HG03280 (cell line): ENCODE measurements at regions not wholly inside any gene's neighbourhood (a gene's known extent, or its start where the extent isn't known, plus 50 kb on each side); places are given as distances from the start of the nearest gene placed in this dataset.
"Not testable (repeated sequence)": the region's sequence is repeated elsewhere in the genome, so short reads cannot be mapped to it uniquely, and the experiment has no call there.

ENCODE experiments used
- ATAC-seq: cut with Tn5 transposase; IDR thresholded peaks from one replicate; pipeline ENCODE4 v1.9.1; 2021; ENCODE audit warnings: mild to moderate bottlenecking, moderate library complexity; ENCODE audit not compliant: unreplicated experiment

- not testable (repeated sequence) for ATAC-seq
These were observed 178.7 kb upstream of the ROPN1B start for GRCh38 chr3:125790312-125790711.

- not testable (repeated sequence) for ATAC-seq
These were observed 178.0 kb upstream of the ROPN1B start for GRCh38 chr3:125791021-125791420.

DNA sequence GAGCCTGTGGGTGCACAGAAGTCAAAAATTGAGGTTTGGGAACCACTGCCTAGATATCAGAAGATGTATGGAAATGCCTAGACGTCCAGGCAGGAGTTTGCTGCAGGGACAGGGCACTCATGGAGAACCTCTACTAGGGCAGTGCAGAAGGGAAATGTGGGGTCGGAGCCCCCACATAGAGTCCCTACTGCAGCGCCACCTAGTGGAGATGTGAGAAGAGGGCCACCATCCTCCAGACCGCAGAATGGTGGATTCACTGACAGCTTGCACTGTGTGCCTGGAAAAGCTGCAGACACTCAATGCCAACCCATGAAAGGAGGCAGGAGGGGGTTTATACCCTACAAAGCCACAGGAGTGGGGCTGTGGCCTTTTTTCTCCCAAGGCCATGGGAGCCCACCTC, 159.0 kb upstream of the ROPN1B start:
- ATAC-seq, result not testable (repeated sequence)

- not testable (repeated sequence) for ATAC-seq
These were observed 146.8 kb upstream of the ROPN1B start for GRCh38 chr3:125822175-125822574.

DNA sequence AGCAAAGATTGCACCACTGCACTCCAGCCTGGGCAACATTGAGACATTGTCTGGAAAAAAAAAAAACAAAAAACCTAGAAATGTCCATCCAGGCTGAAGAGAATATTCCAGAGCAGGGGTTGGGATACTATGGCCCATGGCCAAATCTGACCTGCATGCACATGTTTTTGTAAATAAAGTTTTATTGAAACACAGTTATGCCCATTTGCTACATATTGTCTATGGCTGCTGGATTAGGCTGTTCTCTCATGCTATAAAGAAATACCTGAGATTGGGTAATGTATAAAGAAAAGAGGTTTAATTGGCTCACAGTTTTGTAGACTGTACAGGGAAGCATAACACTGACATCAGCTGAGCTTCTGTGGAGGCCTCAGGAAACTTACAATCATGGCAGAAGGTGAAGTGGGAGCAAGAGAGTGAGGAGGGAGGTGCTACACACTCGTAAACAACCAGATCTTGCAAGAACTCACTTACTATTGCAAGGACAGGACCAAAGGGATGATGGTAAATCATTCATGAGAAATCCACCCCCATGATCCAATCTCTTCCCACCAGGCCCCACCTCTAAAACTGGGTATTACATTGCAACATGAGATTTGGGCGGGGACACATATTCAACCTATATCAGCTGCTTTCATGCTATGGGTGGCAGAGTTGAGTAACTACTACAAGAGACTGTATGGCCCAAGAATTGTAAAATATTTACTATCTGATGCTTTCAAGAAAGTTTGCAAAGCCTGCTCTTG, 137.8 kb upstream of the ROPN1B start:
- not testable (repeated sequence) for ATAC-seq

- ATAC-seq, result not testable (repeated sequence)
These were observed 133.4 kb upstream of the ROPN1B start for GRCh38 chr3:125835562-125835961.

GRCh38 chr3:125836011-125836551, 132.9 kb upstream of the ROPN1B start:
- ATAC-seq, result not testable (repeated sequence)

DNA sequence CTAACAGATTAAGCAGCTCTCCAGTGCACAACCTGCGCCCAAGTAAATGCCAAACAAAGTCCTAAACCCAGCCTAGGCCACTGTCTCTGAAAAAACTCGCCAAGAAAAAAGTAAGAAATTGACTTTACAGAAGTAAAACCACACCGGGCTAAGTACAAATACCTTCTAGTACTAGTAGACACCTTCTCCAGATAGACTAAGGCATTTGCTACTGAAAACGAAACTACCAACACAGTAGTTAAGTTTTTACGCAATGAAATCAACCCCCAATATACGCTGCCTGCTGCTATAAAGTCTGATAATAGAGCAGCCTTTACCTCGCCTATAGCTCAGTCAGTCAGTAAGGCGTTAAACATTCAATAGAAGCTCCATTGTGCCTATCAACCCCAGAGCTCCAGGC, 132.2 kb upstream of the ROPN1B start:
- not testable (repeated sequence) for ATAC-seq

GRCh38 chr3:125838857-125839256, 130.1 kb upstream of the ROPN1B start:
- ATAC-seq, result not testable (repeated sequence)

DNA sequence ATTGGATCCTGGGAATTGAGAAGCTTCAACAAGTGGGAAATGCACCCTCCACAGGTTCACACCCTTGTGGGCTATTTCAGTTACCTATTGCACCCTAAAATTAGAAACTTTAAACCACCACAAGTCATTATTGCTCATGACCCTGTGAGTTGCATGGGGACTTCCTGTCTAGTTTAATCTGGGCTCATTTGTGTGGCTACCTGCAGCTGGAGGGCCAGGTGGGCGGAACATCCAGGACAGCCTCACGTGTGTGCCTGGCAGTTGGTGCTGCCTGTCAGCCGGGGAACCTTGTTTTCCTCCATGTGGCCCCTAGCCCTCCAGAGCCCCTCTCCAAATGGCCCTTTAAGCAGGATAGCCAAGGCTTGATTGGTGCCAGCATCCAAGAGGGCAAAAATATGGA, 128.5 kb upstream of the ROPN1B start:
- not testable (repeated sequence) for ATAC-seq

GRCh38 chr3:125847966-125848365, 121.0 kb upstream of the ROPN1B start:
- not testable (repeated sequence) for ATAC-seq

DNA sequence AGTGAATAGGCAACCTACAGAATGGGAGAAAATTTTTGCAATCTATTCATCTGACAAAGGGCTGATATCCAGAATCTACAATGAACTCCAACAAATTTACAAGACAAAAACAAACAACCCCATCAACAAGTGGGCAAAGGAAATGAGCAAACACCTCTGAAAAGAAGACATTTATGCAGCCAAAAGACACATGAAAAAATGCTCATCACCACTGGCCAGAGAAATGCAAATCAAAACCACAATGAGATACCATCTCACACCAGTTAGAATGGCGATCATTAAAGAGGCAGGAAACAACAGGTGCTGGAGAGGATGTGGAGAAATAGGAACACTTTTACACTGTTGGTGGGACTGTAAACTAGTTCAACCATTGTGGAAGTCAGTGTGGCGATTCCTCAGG, 114.0 kb upstream of the ROPN1B start:
- not testable (repeated sequence) for ATAC-seq

DNA sequence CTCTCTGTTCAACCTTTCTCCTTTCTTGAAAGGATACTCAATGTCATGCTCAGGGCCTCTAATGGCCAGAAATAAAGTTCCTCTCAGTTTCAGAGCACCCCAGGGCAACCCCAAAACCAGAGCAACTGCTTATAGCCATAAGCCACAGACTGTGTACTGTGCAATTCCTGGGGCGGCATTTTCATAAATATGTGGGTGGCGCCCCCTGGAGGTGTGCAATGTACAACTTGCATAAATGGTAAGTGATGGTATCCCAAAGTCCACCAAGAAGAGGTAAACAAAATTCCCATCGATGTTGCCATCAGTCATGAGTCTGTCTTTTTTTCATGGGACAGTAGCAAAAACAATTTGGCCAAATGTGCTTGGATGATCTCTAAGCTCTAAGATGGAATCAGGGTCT, 108.4 kb upstream of the ROPN1B start:
- ATAC-seq, result not testable (repeated sequence)

DNA sequence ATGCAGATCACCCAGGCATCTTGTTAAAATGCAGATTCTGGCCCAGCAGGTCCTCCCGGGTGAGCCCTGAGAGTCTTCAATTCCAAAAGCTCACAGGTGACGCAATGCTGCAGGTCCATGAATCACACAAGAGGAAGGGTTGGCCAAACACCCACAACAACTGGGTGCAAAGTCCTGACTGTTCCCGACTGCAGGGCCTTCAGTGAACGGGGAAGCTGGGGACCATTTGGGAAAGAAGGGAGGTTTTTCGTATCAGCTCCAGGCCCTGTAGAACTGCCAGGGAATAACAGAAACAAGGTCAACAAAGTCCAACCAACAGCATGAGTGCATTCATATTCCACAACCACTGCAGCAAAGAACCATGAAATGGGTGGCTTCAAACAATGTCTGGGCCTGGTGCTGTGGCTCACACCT, 106.1 kb upstream of the ROPN1B start:
- not testable (repeated sequence) for ATAC-seq

DNA sequence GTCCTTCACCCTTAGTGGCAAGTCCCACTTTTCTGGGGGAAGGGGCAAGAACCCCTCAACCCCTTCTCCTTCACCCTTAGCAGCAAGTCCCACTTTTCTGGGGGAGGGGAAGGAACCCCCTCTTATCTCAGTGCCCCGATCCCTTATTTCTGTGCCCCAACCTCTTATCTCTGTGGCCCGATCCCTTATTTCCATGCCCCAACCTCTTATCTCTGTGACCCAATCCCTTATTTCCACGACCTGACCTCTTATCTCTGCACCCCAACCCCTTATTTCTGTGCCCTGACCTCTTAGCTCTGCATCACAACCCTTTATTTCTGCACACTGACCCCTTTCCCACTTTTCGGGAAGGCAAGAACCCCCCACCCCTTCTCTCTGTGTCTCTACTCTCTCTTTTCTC, 104.4 kb upstream of the ROPN1B start:
- not testable (repeated sequence) for ATAC-seq

- not testable (repeated sequence) for ATAC-seq
These were observed 83.0 kb upstream of the ROPN1B start for GRCh38 chr3:125886006-125886405.

- not testable (repeated sequence) for ATAC-seq
These were observed 69.8 kb upstream of the ROPN1B start for GRCh38 chr3:125899181-125899580.

DNA sequence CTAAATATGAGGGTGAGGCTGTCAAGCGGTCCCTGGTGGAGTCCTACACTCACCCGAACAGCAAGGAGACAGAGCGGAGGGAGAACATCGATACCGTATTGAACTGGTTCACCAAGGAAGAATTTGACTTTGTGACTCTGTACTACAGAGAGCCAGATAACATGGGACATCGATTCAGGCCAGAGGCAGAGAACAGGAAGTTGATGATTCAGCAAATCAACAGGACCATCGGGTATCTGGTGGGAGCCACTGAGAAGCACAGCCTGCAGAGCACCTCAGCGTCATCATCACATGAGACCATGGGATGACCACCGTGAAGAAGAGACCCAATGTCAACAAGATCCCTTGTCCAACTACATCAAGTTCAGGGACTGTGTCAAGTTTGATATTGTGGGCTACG, 67.5 kb upstream of the ROPN1B start:
- ATAC-seq, result not testable (repeated sequence)

DNA sequence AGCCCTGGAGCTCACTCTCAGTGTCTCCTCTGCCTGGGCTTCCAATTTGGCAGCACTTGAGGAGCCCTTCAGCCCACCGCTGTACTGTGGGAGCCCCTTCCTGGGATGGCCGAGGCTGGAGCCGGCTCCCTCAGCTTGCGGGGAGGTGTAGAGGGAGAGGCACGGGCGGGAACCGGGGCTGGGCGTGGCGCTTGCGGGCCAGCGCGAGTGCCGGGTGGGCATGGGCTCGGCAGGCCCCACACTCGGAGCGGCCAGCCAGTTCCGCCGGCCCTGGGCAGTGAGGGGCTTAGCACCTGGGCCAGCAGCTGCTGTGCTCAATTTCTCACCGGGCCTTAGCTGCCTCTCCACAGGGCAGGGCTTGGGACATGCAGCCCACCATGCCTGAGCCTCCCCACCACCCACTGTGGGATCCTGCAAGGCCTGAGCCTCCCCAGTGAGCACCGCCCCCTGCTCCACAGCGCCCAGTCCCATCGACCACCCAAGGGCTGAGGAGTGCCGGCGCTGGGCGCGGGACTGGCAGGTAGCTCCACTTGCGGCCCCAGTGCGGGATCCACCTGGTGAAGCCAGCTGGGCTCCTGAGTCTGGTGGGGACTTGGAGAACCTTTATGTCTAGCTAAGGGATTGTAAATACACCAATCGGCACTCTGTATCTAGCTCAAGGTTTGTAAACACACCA, 65.1 kb upstream of the ROPN1B start:
- not testable (repeated sequence) for ATAC-seq

DNA sequence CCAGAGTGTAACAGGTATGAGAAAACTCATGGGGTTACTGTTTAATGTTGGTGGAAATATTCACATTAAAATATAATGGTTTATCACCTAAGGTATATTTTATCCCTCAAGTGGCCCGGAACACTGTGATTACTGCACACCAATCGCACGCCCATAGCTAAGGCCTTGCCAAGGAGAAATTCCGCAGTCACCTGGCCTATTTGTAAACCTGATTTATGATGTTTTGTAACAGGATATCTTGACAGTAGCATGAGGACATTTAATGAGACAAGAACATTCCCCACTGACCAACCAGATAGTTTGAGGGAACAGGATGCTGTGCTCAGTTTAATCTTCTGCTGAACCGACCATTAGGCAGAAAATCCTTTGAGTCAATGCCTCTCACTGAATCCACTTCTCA, 61.7 kb upstream of the ROPN1B start:
- not testable (repeated sequence) for ATAC-seq

DNA sequence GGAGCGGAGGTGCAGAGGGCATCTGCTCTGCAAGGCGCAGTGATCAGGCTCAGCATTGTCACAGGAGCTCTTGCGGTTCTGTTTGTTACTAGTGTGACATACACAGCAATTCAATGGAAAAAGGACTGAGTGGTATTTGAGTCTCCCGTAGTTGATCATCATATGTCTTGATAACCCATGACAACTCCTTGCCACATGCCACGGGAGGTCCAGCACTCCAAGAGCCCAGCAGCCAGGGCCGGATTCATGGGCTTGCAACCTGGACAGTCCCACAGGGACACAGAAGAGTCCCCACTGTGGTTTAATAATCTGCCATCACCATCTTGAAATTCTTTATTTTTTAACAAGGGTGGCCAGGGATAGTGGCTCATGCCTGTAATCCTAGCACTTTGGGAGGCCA, 58.1 kb upstream of the ROPN1B start:
- ATAC-seq, result not testable (repeated sequence)
